ENCODE measurements at regions not wholly inside any gene's neighbourhood (a gene's known extent, or its start where the extent isn't known, plus 50 kb on each side); places are given as distances from the start of the nearest gene placed in this dataset.

DNA sequence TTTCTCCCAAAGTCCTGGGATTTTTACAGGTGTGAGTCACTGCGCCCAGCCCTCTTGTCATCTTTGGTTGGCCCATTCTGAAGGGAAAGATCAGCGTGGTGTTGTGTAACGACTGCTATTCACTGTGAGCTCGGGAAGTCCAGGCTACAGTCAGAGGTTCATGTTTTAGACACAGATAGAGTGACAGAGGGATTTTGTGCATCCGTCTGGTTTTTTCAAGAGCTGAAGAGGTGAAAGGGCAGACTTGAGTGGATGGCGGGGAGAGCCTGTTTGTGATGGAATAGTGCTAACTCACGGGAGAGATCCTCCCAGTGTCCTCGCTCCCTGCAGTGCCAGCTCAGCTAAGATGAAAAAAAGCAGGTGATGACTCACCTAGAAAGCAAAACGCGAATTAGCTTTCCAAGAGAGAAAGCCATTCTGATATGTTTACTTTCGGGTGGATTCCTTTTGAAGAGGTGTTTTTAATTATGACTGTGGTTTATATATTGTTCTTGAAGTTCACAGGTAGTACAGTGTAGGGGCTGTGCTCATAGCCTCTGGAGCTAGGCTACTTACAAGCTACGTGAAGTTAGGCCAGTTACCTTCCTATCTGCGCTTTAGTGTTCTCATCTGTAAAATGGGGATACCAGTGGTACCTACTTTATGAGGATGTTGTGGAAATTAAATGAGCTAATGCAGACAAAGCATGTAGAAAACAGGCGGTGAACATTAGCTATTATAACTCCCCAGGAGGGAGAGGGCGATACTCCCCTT lies 67.2 kb downstream of the C11orf91 start:
- peaks cover 13% of the 10 kb centered on the region for H3K27me3 Mint-ChIP-seq
- H3K36me3 Mint-ChIP-seq (ENCODE audit: low read depth), result no peaks in the 10 kb centered on the region
- no peak overlapping the region for H3K4me3 Mint-ChIP-seq
- intact Hi-C loops (cut with micrococcal nuclease), result no loop called here
- TF ChIP-seq, protein P1, sequence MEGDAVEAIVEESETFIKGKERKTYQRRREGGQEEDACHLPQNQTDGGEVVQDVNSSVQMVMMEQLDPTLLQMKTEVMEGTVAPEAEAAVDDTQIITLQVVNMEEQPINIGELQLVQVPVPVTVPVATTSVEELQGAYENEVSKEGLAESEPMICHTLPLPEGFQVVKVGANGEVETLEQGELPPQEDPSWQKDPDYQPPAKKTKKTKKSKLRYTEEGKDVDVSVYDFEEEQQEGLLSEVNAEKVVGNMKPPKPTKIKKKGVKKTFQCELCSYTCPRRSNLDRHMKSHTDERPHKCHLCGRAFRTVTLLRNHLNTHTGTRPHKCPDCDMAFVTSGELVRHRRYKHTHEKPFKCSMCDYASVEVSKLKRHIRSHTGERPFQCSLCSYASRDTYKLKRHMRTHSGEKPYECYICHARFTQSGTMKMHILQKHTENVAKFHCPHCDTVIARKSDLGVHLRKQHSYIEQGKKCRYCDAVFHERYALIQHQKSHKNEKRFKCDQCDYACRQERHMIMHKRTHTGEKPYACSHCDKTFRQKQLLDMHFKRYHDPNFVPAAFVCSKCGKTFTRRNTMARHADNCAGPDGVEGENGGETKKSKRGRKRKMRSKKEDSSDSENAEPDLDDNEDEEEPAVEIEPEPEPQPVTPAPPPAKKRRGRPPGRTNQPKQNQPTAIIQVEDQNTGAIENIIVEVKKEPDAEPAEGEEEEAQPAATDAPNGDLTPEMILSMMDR (IDR thresholded peaks at IDR 0.05), result no peak
- peaks cover 5% of the 10 kb centered on the region for H3K9me3 Mint-ChIP-seq
- ChIA-PET CTCF (interaction anchor here (0.6 kb wide), 1 partner anchor 294 kb away, joined by 3 read pairs; no protein-coding TSS in a partner anchor), POLR2A (no interaction called here)
- DNase-seq, result no peak
- H3K4me1 Mint-ChIP-seq, result no peaks in the 10 kb centered on the region
- no peak overlapping the region for H3K27ac Mint-ChIP-seq
- ATAC-seq (ENCODE audit: low read depth), result no peak

DNA sequence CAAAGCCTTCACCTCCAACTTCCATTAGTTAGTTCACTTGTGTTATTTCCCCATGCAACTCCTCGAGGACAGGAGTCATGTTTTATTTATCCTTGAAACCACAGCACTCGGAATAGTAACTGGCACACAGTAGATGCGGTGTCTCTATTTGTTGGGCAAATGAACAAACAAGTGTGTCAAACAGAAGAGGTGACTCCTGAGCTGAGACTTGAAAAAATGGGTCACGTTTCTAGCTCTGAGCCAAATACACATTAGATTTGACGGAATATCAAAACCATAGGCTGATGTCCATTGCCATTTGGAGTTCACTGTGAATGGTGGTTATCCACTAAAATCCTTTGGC lies 68.9 kb downstream of the C11orf91 start:
- H3K27ac Mint-ChIP-seq, result no peak overlapping the region

DNA sequence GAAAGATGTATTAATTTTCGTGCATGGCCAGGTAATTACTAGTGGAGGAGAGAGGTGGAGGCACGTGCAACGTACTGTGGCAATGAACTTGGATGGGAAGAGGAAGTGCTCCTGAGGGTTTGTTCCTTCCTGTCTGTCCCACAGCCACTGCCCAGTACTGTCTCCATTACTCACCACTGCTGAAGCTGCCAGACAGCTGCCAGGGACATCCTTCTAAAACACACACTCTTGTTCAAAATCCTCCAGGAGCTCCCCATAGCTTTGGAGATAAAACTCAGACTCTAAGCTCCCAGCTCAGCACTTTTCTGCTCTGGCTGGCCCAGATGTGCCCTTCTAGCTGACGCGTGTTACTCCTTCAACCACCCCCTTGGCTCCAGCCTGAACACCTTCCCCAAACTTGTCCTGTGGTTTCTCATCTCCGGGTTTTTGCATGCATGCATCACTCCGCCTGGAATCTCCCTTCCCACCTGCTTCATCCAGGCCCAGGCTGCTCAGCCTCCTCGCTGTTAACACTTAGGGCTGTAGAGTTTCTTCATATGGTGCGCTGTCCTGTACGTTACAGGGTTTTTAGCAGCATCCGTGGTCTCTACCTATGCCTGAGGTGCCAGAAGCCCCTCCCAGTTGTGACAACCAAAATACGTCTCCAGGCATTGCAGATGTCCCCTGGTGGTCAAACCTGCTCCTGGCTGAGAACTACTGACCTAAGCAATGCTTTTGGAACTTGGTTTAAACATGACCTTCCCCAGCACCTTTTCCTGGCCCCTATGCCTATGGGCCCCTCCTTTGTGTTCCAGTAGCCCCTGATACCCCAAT lies 69.5 kb downstream of the C11orf91 start:
- POLR2A ChIA-PET, result no interaction called here
- TF ChIP-seq, protein P1 (IDR thresholded peaks at IDR 0.05), result no peak
- no peaks in the 10 kb centered on the region for H3K36me3 Mint-ChIP-seq (ENCODE audit: low read depth)
- no peak for DNase-seq
- ATAC-seq (ENCODE audit: low read depth), result no peak
- H3K4me3 Mint-ChIP-seq, result no peak overlapping the region
- H3K27ac Mint-ChIP-seq, result no peak overlapping the region
- no peaks in the 10 kb centered on the region for H3K4me1 Mint-ChIP-seq
- CTCF ChIA-PET, result no interaction called here
- intact Hi-C loops (cut with micrococcal nuclease), result no loop called here
- H3K9me3 Mint-ChIP-seq, result no peaks in the 10 kb centered on the region
- peaks cover 13% of the 10 kb centered on the region for H3K27me3 Mint-ChIP-seq

More for the DNA sequence above, 68.9 kb downstream of the C11orf91 start:
- H3K27me3 Mint-ChIP-seq, result peaks cover 13% of the 10 kb centered on the region
- DNase-seq (no peak), ATAC-seq (ENCODE audit: low read depth) (no peak)
- ChIA-PET CTCF (no interaction called here), POLR2A (no interaction called here)
- no peak overlapping the region for H3K4me3 Mint-ChIP-seq
- no peaks in the 10 kb centered on the region for H3K4me1 Mint-ChIP-seq
- H3K36me3 Mint-ChIP-seq (ENCODE audit: low read depth), result no peaks in the 10 kb centered on the region
- intact Hi-C loops (cut with micrococcal nuclease), result no loop called here
- no peaks in the 10 kb centered on the region for H3K9me3 Mint-ChIP-seq
- TF ChIP-seq, protein P1 (IDR thresholded peaks at IDR 0.05), result no peak

DNA sequence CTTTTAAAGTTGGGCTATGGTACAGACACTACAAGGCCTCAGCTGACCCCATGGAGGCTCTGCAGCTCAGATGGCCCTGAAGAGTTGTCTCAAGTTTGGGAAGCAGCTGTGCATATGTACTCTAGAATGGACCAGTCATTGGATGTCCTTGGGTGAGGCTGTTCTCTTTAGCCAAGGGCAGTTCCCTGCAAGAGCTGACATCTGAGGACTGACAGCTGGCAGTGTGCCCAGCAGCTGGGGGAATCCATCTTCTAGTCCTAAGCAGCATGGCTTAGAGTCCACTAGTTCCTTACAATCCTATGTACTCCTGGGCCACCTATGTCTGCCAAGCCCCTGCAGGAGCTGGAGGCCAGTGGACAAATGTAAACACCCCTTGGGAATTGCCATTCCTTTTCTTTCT lies 76.5 kb downstream of the C11orf91 start:
- H3K27ac Mint-ChIP-seq, result no peak overlapping the region
- H3K4me3 Mint-ChIP-seq, result no peak overlapping the region
- no peak for ATAC-seq (ENCODE audit: low read depth)
- peaks cover 2% of the 10 kb centered on the region for H3K27me3 Mint-ChIP-seq
- POLR2A ChIA-PET, result no interaction called here
- no peaks in the 10 kb centered on the region for H3K36me3 Mint-ChIP-seq (ENCODE audit: low read depth)
- TF ChIP-seq, protein P1 (IDR thresholded peaks at IDR 0.05), result no peak
- H3K4me1 Mint-ChIP-seq, result no peaks in the 10 kb centered on the region
- DNase-seq, result no peak
- no peaks in the 10 kb centered on the region for H3K9me3 Mint-ChIP-seq
- CTCF ChIA-PET, result no interaction called here
- intact Hi-C loops (cut with micrococcal nuclease), result no loop called here

DNA sequence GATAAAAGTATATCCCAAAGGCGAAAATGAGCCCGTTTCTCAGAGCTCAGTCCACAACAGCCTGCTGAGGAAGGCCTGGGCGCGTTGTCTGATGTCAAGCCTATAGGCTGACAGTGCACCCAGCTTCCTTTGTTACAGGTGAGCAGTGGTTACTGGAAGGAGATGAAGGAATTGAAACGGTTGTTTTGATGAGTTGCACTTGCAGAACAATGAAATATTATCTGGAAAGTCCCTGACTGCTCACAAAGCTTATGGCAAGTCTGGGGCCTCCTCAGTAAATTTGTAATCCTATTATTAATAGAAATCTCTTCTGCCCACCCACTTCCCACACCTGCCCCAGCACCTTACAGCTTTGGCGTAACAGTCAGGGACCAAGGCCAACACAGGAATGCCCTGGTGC lies 77.8 kb downstream of the C11orf91 start:
- POLR2A ChIA-PET, result no interaction called here

More for the DNA sequence above, 77.8 kb downstream of the C11orf91 start:
- Mint-ChIP-seq H3K27ac (no peak overlapping the region), H3K4me1 (no peaks in the 10 kb centered on the region), H3K36me3 (ENCODE audit: low read depth) (no peaks in the 10 kb centered on the region), H3K9me3 (no peaks in the 10 kb centered on the region), H3K4me3 (no peak overlapping the region), H3K27me3 (peaks cover 4% of the 10 kb centered on the region)
- CTCF ChIA-PET, result no interaction called here
- TF ChIP-seq, protein P1 (IDR thresholded peaks at IDR 0.05), result no peak
- ATAC-seq (ENCODE audit: low read depth), result no peak
- intact Hi-C loops (cut with micrococcal nuclease), result no loop called here
- DNase-seq, result no peak

Measured in activated B cell treated with CpG ODN at 0.5 μM for 24 hours (primary cell).